ENCODE measurements at regions not wholly inside any gene's neighbourhood (a gene's known extent, or its start where the extent isn't known, plus 50 kb on each side); places are given as distances from the start of the nearest gene placed in this dataset.

- Histone ChIP-seq H4K8ac (ENCODE audit: low read depth in 2 of 2, low read length in 2 of 2) (no peak overlapping the region), H2BK5ac (ENCODE audit: low read depth, low read length, poor library complexity, severe bottlenecking) (no peak overlapping the region), H3K9me3 (ENCODE audit: control insufficient read depth, insufficient read depth, low read length) (no peaks in the 10 kb centered on the region), H3K4me3 (ENCODE audit: insufficient read depth, low read depth, low read length) (no peak overlapping the region), H3K9me1 (ENCODE audit: insufficient read depth, low read length) (no peaks in the 10 kb centered on the region), H2BK15ac (ENCODE audit: low read depth, low read length) (no peak overlapping the region), H3K79me1 (ENCODE audit: low read depth in 1 of 2, low read length in 2 of 2) (no peaks in the 10 kb centered on the region), H3K36me3 (ENCODE audit: control insufficient read depth, insufficient read depth, low read length) (no peaks in the 10 kb centered on the region), H3K4me1 (ENCODE audit: control insufficient read depth, insufficient read depth, low read length) (no peaks in the 10 kb centered on the region), H4K91ac (ENCODE audit: insufficient read depth, low read depth, low read length) (no peak overlapping the region), H3K4ac (ENCODE audit: low read depth, low read length) (no peak overlapping the region), H2AK9ac (replicated peaks; ENCODE audit: low read depth, low read length, poor library complexity) (no peak overlapping the region), H2AK5ac (ENCODE audit: low read depth, low read length) (no peak overlapping the region), H2AFZ (replicated peaks; ENCODE audit: low read length, poor library complexity) (no peak overlapping the region), H2BK120ac (ENCODE audit: low read depth, low read length) (no peak overlapping the region), H3K56ac (ENCODE audit: extremely low read depth, insufficient read depth, low read length) (no peak overlapping the region), H4K5ac (ENCODE audit: low read depth, low read length) (no peak overlapping the region), H2BK20ac (ENCODE audit: low read depth, low read length) (no peak overlapping the region), H3K27me3 (ENCODE audit: control insufficient read depth, insufficient read depth, low read length) (no peaks in the 10 kb centered on the region; the same call in 1 of the 2 replicates), H3K14ac (replicated peaks; ENCODE audit: low read depth, low read length) (no peak overlapping the region), H3K9ac (ENCODE audit: low read depth, low read length) (no peak overlapping the region), H3K18ac (ENCODE audit: low read depth, low read length) (no peak overlapping the region), H3K27ac (ENCODE audit: insufficient read depth, low read length) (no peak overlapping the region), H3K23ac (ENCODE audit: low read depth, low read length) (no peak overlapping the region), H4K20me1 (ENCODE audit: insufficient read depth, low read length) (no peaks in the 10 kb centered on the region), H3K4me2 (ENCODE audit: low read depth, low read length) (no peak overlapping the region)
- intact Hi-C loops (cut with micrococcal nuclease) (loop anchor here (5.0 kb wide), 1 partner anchor 47 kb away; no protein-coding TSS in a partner anchor), in situ Hi-C loops (cut with MboI; ENCODE audit: low sequenced_read_pairs) (no loop called here), dilution Hi-C loops (cut with HindIII; ENCODE audit: low sequenced_read_pairs, unreplicated experiment) (no loop called here)
- no CpG with 5 or more reads among the region's 2 CpGs for WGBS, 2 experiments (ENCODE audit: extremely low coverage in 2 of 2, insufficient read length in 1 of 2)
- POLR2A ChIA-PET (ENCODE audit: unreplicated experiment): no interaction called here
- DNase-seq (no peak), ATAC-seq (ENCODE audit: low read depth) (no peak)
- BruUV-seq (replicated peaks): no TSS peak
- CTCF ChIA-PET: no interaction called here
- no peak for TF ChIP-seq ELK1 (IDR thresholded peaks at IDR 0.05; ENCODE audit: borderline replicate concordance, low read depth, low read length)
- no peak for TF ChIP-seq FOS (IDR thresholded peaks at IDR 0.05; ENCODE audit: low read depth, low read length)
- TF ChIP-seq POLR2A (IDR thresholded peaks at IDR 0.05; ENCODE audit: low read depth, low read length): no peak
- TF ChIP-seq RFX5 (IDR thresholded peaks at IDR 0.05; ENCODE audit: low read depth, low read length): no peak
- TF ChIP-seq CHD1 (IDR thresholded peaks at IDR 0.05; ENCODE audit: low read depth, low read length): no peak
- no peak for TF ChIP-seq RCOR1 (IDR thresholded peaks at IDR 0.05; ENCODE audit: insufficient replicate concordance, low read length)
- TF ChIP-seq SMC3 (IDR thresholded peaks at IDR 0.05; ENCODE audit: low read depth, low read length): no peak
- no peak for TF ChIP-seq CTCF (conservative IDR thresholded peaks at IDR 0.05; ENCODE audit: low read depth, low read length)
- no peak for TF ChIP-seq MXI1 (IDR thresholded peaks at IDR 0.05; ENCODE audit: borderline replicate concordance, low read depth, low read length)
- no peak for TF ChIP-seq BHLHE40 (IDR thresholded peaks at IDR 0.05; ENCODE audit: low read depth, low read length)
- TF ChIP-seq MAZ (IDR thresholded peaks at IDR 0.05; ENCODE audit: borderline replicate concordance, low read depth, low read length): no peak
- TF ChIP-seq USF2 (IDR thresholded peaks at IDR 0.05; ENCODE audit: low read depth, low read length): no peak
- no peak for TF ChIP-seq CEBPB (IDR thresholded peaks at IDR 0.05; ENCODE audit: low read depth, low read length)
- no peak for TF ChIP-seq MAFK (IDR thresholded peaks at IDR 0.05; ENCODE audit: low read depth, low read length)
- TF ChIP-seq RAD21 (IDR thresholded peaks at IDR 0.05; ENCODE audit: low read length): no peak
- no peak for TF ChIP-seq NFE2L2 (IDR thresholded peaks at IDR 0.05; ENCODE audit: low read depth, low read length)
Observed at GRCh38 chr1:215399787-215400186, 167.3 kb upstream of the KCTD3 start.

Measured in IMR-90 (cell line).